ENCODE measurements at regions not wholly inside any gene's neighbourhood (a gene's known extent, or its start where the extent isn't known, plus 50 kb on each side); places are given as distances from the start of the nearest gene placed in this dataset.
A peak's percentile ranks its signal among the peaks of the same experiment; 100 is the strongest.
"Not testable (repeated sequence)": the region's sequence is repeated elsewhere in the genome, so short reads cannot be mapped to it uniquely, and the experiment has no call there.

GRCh38 chr16:24653725-24654124 is 75.7 kb upstream of the TNRC6A start:
- 91 to 92% methylated on average over 4 of the region's 4 CpGs for WGBS, 2 donors
- no peaks in the 10 kb centered on the region for H3K4me1 ChIP-seq
- no peak overlapping the region for H3K4me3 ChIP-seq
- TF ChIP-seq, protein P1, sequence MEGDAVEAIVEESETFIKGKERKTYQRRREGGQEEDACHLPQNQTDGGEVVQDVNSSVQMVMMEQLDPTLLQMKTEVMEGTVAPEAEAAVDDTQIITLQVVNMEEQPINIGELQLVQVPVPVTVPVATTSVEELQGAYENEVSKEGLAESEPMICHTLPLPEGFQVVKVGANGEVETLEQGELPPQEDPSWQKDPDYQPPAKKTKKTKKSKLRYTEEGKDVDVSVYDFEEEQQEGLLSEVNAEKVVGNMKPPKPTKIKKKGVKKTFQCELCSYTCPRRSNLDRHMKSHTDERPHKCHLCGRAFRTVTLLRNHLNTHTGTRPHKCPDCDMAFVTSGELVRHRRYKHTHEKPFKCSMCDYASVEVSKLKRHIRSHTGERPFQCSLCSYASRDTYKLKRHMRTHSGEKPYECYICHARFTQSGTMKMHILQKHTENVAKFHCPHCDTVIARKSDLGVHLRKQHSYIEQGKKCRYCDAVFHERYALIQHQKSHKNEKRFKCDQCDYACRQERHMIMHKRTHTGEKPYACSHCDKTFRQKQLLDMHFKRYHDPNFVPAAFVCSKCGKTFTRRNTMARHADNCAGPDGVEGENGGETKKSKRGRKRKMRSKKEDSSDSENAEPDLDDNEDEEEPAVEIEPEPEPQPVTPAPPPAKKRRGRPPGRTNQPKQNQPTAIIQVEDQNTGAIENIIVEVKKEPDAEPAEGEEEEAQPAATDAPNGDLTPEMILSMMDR (IDR thresholded peaks at IDR 0.05) = no peak
- TF ChIP-seq POLR2A (IDR thresholded peaks at IDR 0.05) = no peak
- TF ChIP-seq EP300 (IDR thresholded peaks at IDR 0.05) = no peak
- H3K27ac ChIP-seq = no peak overlapping the region
- H3K27me3 ChIP-seq = no peaks in the 10 kb centered on the region
- DNase-seq (ENCODE audit: low spot score in 2 of 2) = no peak
- H3K9me3 ChIP-seq = no peaks in the 10 kb centered on the region
- H3K36me3 ChIP-seq = no peaks in the 10 kb centered on the region

DNA sequence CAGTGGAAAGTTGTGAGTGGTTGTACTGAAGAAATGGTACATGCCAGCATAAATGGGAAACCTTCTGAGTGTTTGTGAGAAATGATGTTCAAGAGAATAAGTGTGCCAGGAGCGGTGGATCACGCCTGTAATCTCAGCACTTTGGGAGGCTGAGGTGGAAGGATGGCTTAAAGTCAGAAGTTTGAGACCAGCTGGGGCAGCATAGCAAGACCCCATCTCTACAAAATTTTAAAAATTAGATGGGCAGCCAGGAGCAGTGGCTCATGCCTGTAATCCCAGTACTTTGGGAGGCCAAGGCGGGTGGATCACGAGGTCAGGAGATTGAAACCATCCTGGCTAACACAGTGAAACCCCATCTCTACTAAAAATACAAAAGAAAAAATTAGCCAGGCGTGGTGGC is 63.5 kb upstream of the TNRC6A start:
- H3K4me3 ChIP-seq; H3K9me3 ChIP-seq; H3K27me3 ChIP-seq; H3K27ac ChIP-seq; DNase-seq (ENCODE audit: low spot score in 2 of 2); H3K36me3 ChIP-seq: not testable (repeated sequence)
- 95 to 98% methylated on average over 5 of the region's 5 CpGs for WGBS, 2 donors
- H3K4me1 ChIP-seq = peaks cover 0 to 29% (median 9%) of the 10 kb centered on the region in 4 donors

- H3K4me3 ChIP-seq = no peak overlapping the region
- H3K27me3 ChIP-seq = no peaks in the 10 kb centered on the region
- H3K4me1 ChIP-seq = peaks cover 0 to 33% (median 10%) of the 10 kb centered on the region in 4 donors
- H3K9me3 ChIP-seq = no peaks in the 10 kb centered on the region
- H3K36me3 ChIP-seq = no peaks in the 10 kb centered on the region
- no peak for DNase-seq (ENCODE audit: low spot score in 2 of 2)
- no peak for TF ChIP-seq EP300 (IDR thresholded peaks at IDR 0.05)
- TF ChIP-seq POLR2A (IDR thresholded peaks at IDR 0.05) = no peak
- TF ChIP-seq, protein P1 (IDR thresholded peaks at IDR 0.05) = no peak
- no peak overlapping the region for H3K27ac ChIP-seq
- WGBS, 2 donors = 88 to 91% methylated on average over 4 of the region's 4 CpGs
These were observed 62.1 kb upstream of the TNRC6A start for GRCh38 chr16:24667244-24667764.

GRCh38 chr16:24668481-24669061 is 60.9 kb upstream of the TNRC6A start:
- Histone ChIP-seq H3K27me3 (no peaks in the 10 kb centered on the region), H3K36me3 (no peaks in the 10 kb centered on the region), H3K9me3 (no peaks in the 10 kb centered on the region), H3K4me3 (no peak overlapping the region), H3K4me1 (peaks cover 0 to 33% (median 10%) of the 10 kb centered on the region in 4 donors), H3K27ac (peak overlapping the region in 2 of 4 donors; percentile 56 to 75)
- no peak for TF ChIP-seq POLR2A (IDR thresholded peaks at IDR 0.05)
- TF ChIP-seq, protein P1 (IDR thresholded peaks at IDR 0.05) = no peak
- TF ChIP-seq EP300 (IDR thresholded peaks at IDR 0.05) = peak in 1 of 2 donors; percentile 58
- peak in 1 of 2 donors; percentile 18 for DNase-seq (ENCODE audit: low spot score in 2 of 2)
- WGBS, 2 donors = 29 to 31% methylated on average over 9 of the region's 9 CpGs

DNA sequence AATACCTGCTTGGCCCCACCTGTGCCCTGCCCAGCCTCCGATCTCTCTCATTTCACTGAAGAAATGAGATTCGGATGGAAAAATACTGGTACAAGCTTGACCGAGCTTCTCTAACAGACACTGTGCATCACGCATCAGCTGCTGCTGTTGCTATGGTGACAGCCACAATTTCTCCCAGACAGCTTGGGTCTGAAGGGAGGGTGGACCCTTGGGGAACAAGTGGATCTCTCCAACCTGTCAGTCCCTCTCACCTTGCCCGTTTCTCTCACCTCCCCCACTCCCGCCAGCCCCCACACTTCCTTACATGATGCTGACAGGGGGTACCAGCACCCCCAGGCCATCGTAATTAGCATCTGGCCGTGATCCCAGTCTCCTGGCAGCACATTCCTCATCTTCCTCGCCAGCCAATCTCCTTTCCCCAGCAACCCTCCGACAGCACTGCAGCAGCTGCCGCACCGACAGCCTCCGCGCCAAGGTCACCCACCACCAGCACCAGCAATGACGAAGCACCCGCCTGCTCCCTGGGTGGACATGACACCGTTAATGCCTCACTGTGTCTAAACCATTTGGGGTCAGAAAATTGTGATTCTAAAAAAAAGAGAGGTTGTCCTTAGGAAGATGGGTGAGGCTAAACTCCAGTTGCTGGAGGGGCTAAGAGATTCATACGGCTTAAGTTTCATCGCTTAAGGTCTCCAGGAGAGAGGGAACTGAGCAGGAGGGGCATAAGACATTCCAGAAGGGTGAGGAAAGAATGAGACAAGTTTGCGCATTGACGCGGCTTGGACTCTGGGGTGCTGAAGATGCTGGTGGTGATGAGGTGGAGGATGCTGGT is 58.6 kb upstream of the TNRC6A start:
- 20 to 24% methylated on average over 21 to 22 of the region's 22 CpGs for whole genome bisulfite sequencing, 2 donors
- Histone ChIP-seq H3K27ac (peak overlapping the region in 2 of 4 donors; percentile 65 to 69), H3K36me3 (no peaks in the 10 kb centered on the region), H3K27me3 (no peaks in the 10 kb centered on the region), H3K9me3 (no peaks in the 10 kb centered on the region), H3K4me3 (no peak overlapping the region), H3K4me1 (peaks cover 0 to 33% (median 10%) of the 10 kb centered on the region in 4 donors)
- DNase-seq (ENCODE audit: low spot score in 2 of 2) = peak; percentile 15 to 56
- TF ChIP-seq POLR2A (IDR thresholded peaks at IDR 0.05) (no peak), EP300 (IDR thresholded peaks at IDR 0.05) (no peak)
- TF ChIP-seq, protein P1 (IDR thresholded peaks at IDR 0.05) = no peak

Data from tibial nerve (tissue), 4 donors.